ENCODE measurements at regions not wholly inside any gene's neighbourhood (a gene's known extent, or its start where the extent isn't known, plus 50 kb on each side); places are given as distances from the start of the nearest gene placed in this dataset.

GRCh38 chr15:38920966-38921365 lies 356.4 kb upstream of the RASGRP1 start:
- no peak for DNase-seq
- Histone ChIP-seq H3K27ac (no peak overlapping the region), H3K36me3 (no peaks in the 10 kb centered on the region), H3K4me3 (no peak overlapping the region), H3K9me3 (no peaks in the 10 kb centered on the region), H3K4me1 (no peaks in the 10 kb centered on the region), H3K27me3 (no peaks in the 10 kb centered on the region)
- WGBS, 2 donors = 94 to 95% methylated on average over 2 of the region's 2 CpGs
- ATAC-seq (ENCODE audit: low FRiP score in 2 of 2) = no peak
- no peak for TF ChIP-seq EP300 (IDR thresholded peaks at IDR 0.05)
- TF ChIP-seq POLR2AphosphoS5 (IDR thresholded peaks at IDR 0.05) = no peak
- no peak for TF ChIP-seq CTCF (IDR thresholded peaks at IDR 0.05)
- TF ChIP-seq POLR2A (IDR thresholded peaks at IDR 0.05) = no peak

- Histone ChIP-seq H3K9me3 (no peaks in the 10 kb centered on the region), H3K4me1 (no peaks in the 10 kb centered on the region), H3K36me3 (no peaks in the 10 kb centered on the region), H3K27ac (no peak overlapping the region), H3K27me3 (no peaks in the 10 kb centered on the region), H3K4me3 (no peak overlapping the region)
- DNase-seq (no peak), ATAC-seq (ENCODE audit: low FRiP score in 2 of 2) (no peak)
- WGBS, 2 donors = 41 to 70% methylated on average over 2 of the region's 2 CpGs
- TF ChIP-seq POLR2AphosphoS5 (IDR thresholded peaks at IDR 0.05) (no peak), CTCF (IDR thresholded peaks at IDR 0.05) (no peak), POLR2A (IDR thresholded peaks at IDR 0.05) (no peak), EP300 (IDR thresholded peaks at IDR 0.05) (no peak)
Observed at GRCh38 chr15:38921471-38921870, 356.9 kb upstream of the RASGRP1 start.

GRCh38 chr15:38928431-38928830 lies 363.8 kb upstream of the RASGRP1 start:
- H3K27ac ChIP-seq = no peak overlapping the region
- WGBS, 2 donors = 54 to 71% methylated on average over 1 of the region's 1 CpG
- no peaks in the 10 kb centered on the region for H3K36me3 ChIP-seq
- no peaks in the 10 kb centered on the region for H3K4me1 ChIP-seq
- no peaks in the 10 kb centered on the region for H3K27me3 ChIP-seq
- H3K4me3 ChIP-seq = no peak overlapping the region
- no peak for DNase-seq
- TF ChIP-seq POLR2A (IDR thresholded peaks at IDR 0.05) (no peak), EP300 (IDR thresholded peaks at IDR 0.05) (no peak), POLR2AphosphoS5 (IDR thresholded peaks at IDR 0.05) (no peak), CTCF (IDR thresholded peaks at IDR 0.05) (no peak)
- no peak for ATAC-seq (ENCODE audit: low FRiP score in 2 of 2)
- H3K9me3 ChIP-seq = no peaks in the 10 kb centered on the region

GRCh38 chr15:38930851-38931572 lies 366.4 kb upstream of the RASGRP1 start:
- TF ChIP-seq EP300 (IDR thresholded peaks at IDR 0.05) = no peak
- no peak for TF ChIP-seq POLR2AphosphoS5 (IDR thresholded peaks at IDR 0.05)
- TF ChIP-seq CTCF (IDR thresholded peaks at IDR 0.05) = no peak
- TF ChIP-seq POLR2A (IDR thresholded peaks at IDR 0.05) = no peak
- Histone ChIP-seq H3K27ac (no peak overlapping the region), H3K9me3 (no peaks in the 10 kb centered on the region), H3K27me3 (no peaks in the 10 kb centered on the region), H3K4me3 (no peak overlapping the region), H3K4me1 (no peaks in the 10 kb centered on the region), H3K36me3 (no peaks in the 10 kb centered on the region)
- ATAC-seq (ENCODE audit: low FRiP score in 2 of 2) (no peak), DNase-seq (no peak)
- WGBS, 2 donors = 95 to 97% methylated on average over 9 of the region's 9 CpGs

- Histone ChIP-seq H3K4me1 (no peaks in the 10 kb centered on the region), H3K9me3 (no peaks in the 10 kb centered on the region), H3K36me3 (no peaks in the 10 kb centered on the region), H3K27ac (no peak overlapping the region), H3K27me3 (no peaks in the 10 kb centered on the region), H3K4me3 (no peak overlapping the region)
- DNase-seq (no peak), ATAC-seq (ENCODE audit: low FRiP score in 2 of 2) (peak in 1 of 2 donors; percentile 26)
- TF ChIP-seq POLR2A (IDR thresholded peaks at IDR 0.05) (no peak), POLR2AphosphoS5 (IDR thresholded peaks at IDR 0.05) (no peak), EP300 (IDR thresholded peaks at IDR 0.05) (no peak), CTCF (IDR thresholded peaks at IDR 0.05) (no peak)
- WGBS, 2 donors = 63 to 79% methylated on average over 6 of the region's 6 CpGs
Observed at GRCh38 chr15:38941399-38941953, 376.9 kb upstream of the RASGRP1 start.
